IMR-90 (cell line): ENCODE measurements at regions not wholly inside any gene's neighbourhood (a gene's known extent, or its start where the extent isn't known, plus 50 kb on each side); places are given as distances from the start of the nearest gene placed in this dataset.

ENCODE experiments used
- ATAC-seq: fragments of 200-7000 bp; cut with Tn5 transposase; 2 replicates; pipeline ENCODE4 v1.9.1; 2020; ENCODE audit warnings: low read depth, mild to moderate bottlenecking, moderate library complexity
- BruUV-seq: library from RNA; stranded (reverse); fragments of 400-500 nt; replicated peaks from 2 replicates; lab custom pipeline; 2021; lab: Mats Ljungman, UMichigan
- CTCF ChIA-PET: fragments of 300-600 bp; formaldehyde crosslinking; extraction: SDS; loops from one replicate; lab custom pipeline; 2021; ENCODE audit warnings: antibody characterized with exemption; lab: Yijun Ruan, JAX
- POLR2A ChIA-PET: fragments of 300-600 bp; sonication (Branson Sonifier 250); formaldehyde crosslinking; loops from one replicate; lab custom pipeline; 2022; ENCODE audit warnings: antibody characterized with exemption; ENCODE audit not compliant: unreplicated experiment; lab: Charles Lee
- DNase-seq: peaks from one replicate; pipeline ENCODE4 v3.0.0; 2013
- H2AFZ ChIP-seq: replicated peaks from 2 replicates; pipeline ENCODE3; 2013; ENCODE audit warnings: low read length, mild to moderate bottlenecking; ENCODE audit not compliant: poor library complexity
- H2AK5ac ChIP-seq: 2 replicates; pipeline ENCODE4 v1.6.1; 2013; ENCODE audit warnings: low read depth, low read length, inconsistent platforms
- H2AK9ac ChIP-seq: replicated peaks from 2 replicates; pipeline ENCODE3; 2013; ENCODE audit warnings: mild to moderate bottlenecking, low read depth, low read length, moderate library complexity; ENCODE audit not compliant: poor library complexity
- H2BK120ac ChIP-seq: 2 replicates; pipeline ENCODE4 v1.6.1; 2013; ENCODE audit warnings: low read depth, low read length, inconsistent platforms
- H2BK15ac ChIP-seq: 3 replicates; pipeline ENCODE4 v1.6.1; 2013; ENCODE audit warnings: low read depth, low read length, inconsistent platforms
- H2BK20ac ChIP-seq: 2 replicates; pipeline ENCODE4 v1.6.1; 2013; ENCODE audit warnings: low read depth, mild to moderate bottlenecking, inconsistent platforms, low read length, moderate library complexity
- H2BK5ac ChIP-seq: 2 replicates; pipeline ENCODE4 v1.6.1; 2013; ENCODE audit warnings: mild to moderate bottlenecking, low read depth, low read length, inconsistent platforms; ENCODE audit not compliant: poor library complexity, severe bottlenecking
- H3K14ac ChIP-seq: replicated peaks from 2 replicates; pipeline ENCODE4 v1.6.1; 2013; ENCODE audit warnings: low read depth, low read length, inconsistent platforms
- H3K18ac ChIP-seq: 2 replicates; pipeline ENCODE4 v1.6.1; 2013; ENCODE audit warnings: low read depth, low read length, control low read depth
- H3K23ac ChIP-seq: 2 replicates; pipeline ENCODE4 v1.6.1; 2013; ENCODE audit warnings: low read depth, low read length, inconsistent platforms
- H3K27ac ChIP-seq: 2 replicates; pipeline ENCODE4 v1.5.1; 2013; ENCODE audit warnings: mild to moderate bottlenecking, control low read depth, low read length; ENCODE audit not compliant: insufficient read depth
- H3K27me3 ChIP-seq: 2 replicates; pipeline ENCODE4 v1.6.1; 2013; ENCODE audit warnings: low read length; ENCODE audit not compliant: control insufficient read depth, insufficient read depth
- H3K36me3 ChIP-seq: 2 replicates; pipeline ENCODE4 v1.6.1; 2013; ENCODE audit warnings: low read length, mixed read lengths; ENCODE audit not compliant: control insufficient read depth, insufficient read depth
- H3K4ac ChIP-seq: 2 replicates; pipeline ENCODE4 v1.6.1; 2013; ENCODE audit warnings: low read depth, low read length, inconsistent platforms
- H3K4me1 ChIP-seq: 2 replicates; pipeline ENCODE4 v1.6.1; 2013; ENCODE audit warnings: low read length, mixed read lengths; ENCODE audit not compliant: control insufficient read depth, insufficient read depth
- H3K4me2 ChIP-seq: 2 replicates; pipeline ENCODE4 v1.6.1; 2013; ENCODE audit warnings: low read depth, mild to moderate bottlenecking, control low read depth, low read length, moderate library complexity
- H3K4me3 ChIP-seq: 2 replicates; pipeline ENCODE4 v1.5.1; 2013; ENCODE audit warnings: low read depth, mild to moderate bottlenecking, control low read depth, low read length, moderate library complexity; ENCODE audit not compliant: insufficient read depth
- H3K56ac ChIP-seq: 2 replicates; pipeline ENCODE4 v1.6.1; 2013; ENCODE audit warnings: low read length, inconsistent platforms; ENCODE audit not compliant: insufficient read depth; ENCODE audit errors: extremely low read depth
- H3K79me1 ChIP-seq, 2 experiments: 2 replicates each; pipeline ENCODE4 v1.6.1; 2013; ENCODE audit warnings: low read length in 2 of 2, inconsistent platforms in 1 of 2, low read depth in 1 of 2
- H3K9ac ChIP-seq: 2 replicates; pipeline ENCODE4 v1.6.1; 2013; ENCODE audit warnings: low read depth, low read length, control low read depth
- H3K9me1 ChIP-seq: 2 replicates; pipeline ENCODE4 v1.6.1; 2013; ENCODE audit warnings: low read length, inconsistent platforms; ENCODE audit not compliant: insufficient read depth
- H3K9me3 ChIP-seq: 2 replicates; pipeline ENCODE4 v1.6.1; 2013; ENCODE audit warnings: low read length; ENCODE audit not compliant: control insufficient read depth, insufficient read depth
- H4K20me1 ChIP-seq: 2 replicates; pipeline ENCODE4 v1.6.1; 2013; ENCODE audit warnings: low read length, inconsistent platforms; ENCODE audit not compliant: insufficient read depth
- H4K5ac ChIP-seq: 2 replicates; pipeline ENCODE4 v1.6.1; 2013; ENCODE audit warnings: mild to moderate bottlenecking, low read depth, low read length, control low read depth
- H4K8ac ChIP-seq, 2 experiments: 2 replicates each; pipeline ENCODE4 v1.6.1; 2013; ENCODE audit warnings: low read depth in 2 of 2, low read length in 2 of 2, control low read depth in 1 of 2, inconsistent platforms in 1 of 2
- H4K91ac ChIP-seq: 2 replicates; pipeline ENCODE4 v1.6.1; 2013; ENCODE audit warnings: low read depth, low read length, inconsistent platforms; ENCODE audit not compliant: insufficient read depth
- BHLHE40 ChIP-seq: fragments of 150-350 bp; IDR thresholded peaks from 2 replicates; pipeline ENCODE4 v1.6.1; 2016; ENCODE audit warnings: mild to moderate bottlenecking, low read depth, low read length
- CEBPB ChIP-seq: IDR thresholded peaks from 2 replicates; pipeline ENCODE4 v1.6.1; 2012; ENCODE audit warnings: low read depth, low read length, improper control_type of control experiment
- CHD1 ChIP-seq: IDR thresholded peaks from 2 replicates; pipeline ENCODE4 v1.6.1; 2012; ENCODE audit warnings: low read depth, low read length, improper control_type of control experiment
- FOS ChIP-seq: fragments of 150-350 bp; IDR thresholded peaks from 2 replicates; pipeline ENCODE4 v1.6.1; 2016; ENCODE audit warnings: low read depth, low read length
- MAFK ChIP-seq: IDR thresholded peaks from 2 replicates; pipeline ENCODE4 v1.6.1; 2012; ENCODE audit warnings: low read depth, low read length, improper control_type of control experiment
- MAZ ChIP-seq: IDR thresholded peaks from 2 replicates; pipeline ENCODE4 v1.6.1; 2012; ENCODE audit warnings: low read depth, mild to moderate bottlenecking, low read length, improper control_type of control experiment, moderate library complexity, borderline replicate concordance
- MXI1 ChIP-seq: IDR thresholded peaks from 2 replicates; pipeline ENCODE4 v1.6.1; 2012; ENCODE audit warnings: low read depth, mild to moderate bottlenecking, low read length, moderate library complexity, borderline replicate concordance
- NFE2L2 ChIP-seq: fragments of 150-350 bp; IDR thresholded peaks from 2 replicates; pipeline ENCODE4 v1.6.1; 2016; ENCODE audit warnings: low read depth, mild to moderate bottlenecking, low read length
- RCOR1 ChIP-seq: IDR thresholded peaks from 2 replicates; pipeline ENCODE4 v1.6.1; 2012; ENCODE audit warnings: mild to moderate bottlenecking, low read length, improper control_type of control experiment; ENCODE audit not compliant: insufficient replicate concordance
- SMC3 ChIP-seq: fragments of 150-350 bp; IDR thresholded peaks from 2 replicates; pipeline ENCODE4 v1.6.1; 2016; ENCODE audit warnings: low read depth, mild to moderate bottlenecking, antibody characterized with exemption, low read length, moderate library complexity
- whole genome bisulfite sequencing, 2 experiments: methylation state at CpG; one replicate each; pipeline versions ENCODE4 v1.1.5 to v1.1.7; 2013; ENCODE audit warnings: missing lambda C conversion rate in 2 of 2; ENCODE audit not compliant: insufficient read length in 1 of 2; ENCODE audit errors: extremely low coverage in 2 of 2; 5-methylcytosine and 5-hydroxymethylcytosine counted together
- dilution Hi-C: fragments of 300-500 bp; cut with HindIII; formaldehyde crosslinking; loops from one replicate; pipeline ENCODE4 v1.14.3; 2018; ENCODE audit warnings: low sequenced_read_pairs; ENCODE audit not compliant: unreplicated experiment
- in situ Hi-C: fragments of 300-500 bp; cut with MboI; formaldehyde crosslinking; loops from 3 replicates; pipeline ENCODE4 v1.14.3; 2019; ENCODE audit warnings: low sequenced_read_pairs, inconsistent platforms, mixed read lengths
- intact Hi-C: fragments of 100-400 bp; cut with micrococcal nuclease; formaldehyde crosslinking; loops from 2 replicates; pipeline ENCODE4 v1.10.0; 2022
- TF ChIP-seq, protein P1 (sequence below): fragments of 150-350 bp; IDR thresholded peaks from 2 replicates; pipeline ENCODE4 v1.6.1; 2017; ENCODE audit warnings: mild to moderate bottlenecking, antibody characterized with exemption, low read length, low read depth
- TF ChIP-seq, protein P2 (sequence below): conservative IDR thresholded peaks from 2 replicates; pipeline ENCODE4 v1.5.1; 2012; ENCODE audit warnings: mild to moderate bottlenecking, low read depth, low read length, improper control_type of control experiment

DNA sequence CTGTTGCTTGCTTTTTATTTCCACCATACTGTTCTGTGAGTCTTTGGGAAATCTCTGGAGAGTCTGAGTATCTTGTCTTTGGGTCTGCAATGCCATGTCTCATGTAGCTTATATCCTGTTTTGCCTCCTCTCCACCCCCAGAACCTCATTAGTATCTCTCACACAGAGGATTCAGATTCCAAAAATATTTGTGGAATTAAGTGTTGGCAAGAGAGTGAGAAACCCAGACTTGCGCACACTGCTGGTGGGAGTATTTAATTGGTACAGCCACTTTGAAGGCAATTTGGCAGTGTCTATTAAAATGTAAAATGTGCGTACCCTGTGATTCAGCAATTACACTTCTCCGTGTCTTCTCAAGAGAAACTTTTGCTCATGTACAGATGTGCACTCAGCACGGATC lies 68.6 kb downstream of the ZNF621 start:
- no peak overlapping the region for H3K56ac ChIP-seq
- no peak overlapping the region for H2BK20ac ChIP-seq
- no peaks in the 10 kb centered on the region for H3K9me1 ChIP-seq
- no peak overlapping the region for H2AK5ac ChIP-seq
- in situ Hi-C loops (loop anchor here (25.0 kb wide), 1 partner anchor 256 kb away; no protein-coding TSS in a partner anchor), intact Hi-C loops (no loop called here), dilution Hi-C loops (no loop called here)
- H3K27me3 ChIP-seq, result no peaks in the 10 kb centered on the region; the same call in 1 of the 2 replicates
- H3K14ac ChIP-seq, result no peak overlapping the region
- H3K9me3 ChIP-seq, result no peaks in the 10 kb centered on the region
- no peak for DNase-seq
- no peak overlapping the region for H3K4me2 ChIP-seq
- no peak overlapping the region for H3K9ac ChIP-seq
- no peak overlapping the region for H2BK120ac ChIP-seq
- TF ChIP-seq, protein P1, sequence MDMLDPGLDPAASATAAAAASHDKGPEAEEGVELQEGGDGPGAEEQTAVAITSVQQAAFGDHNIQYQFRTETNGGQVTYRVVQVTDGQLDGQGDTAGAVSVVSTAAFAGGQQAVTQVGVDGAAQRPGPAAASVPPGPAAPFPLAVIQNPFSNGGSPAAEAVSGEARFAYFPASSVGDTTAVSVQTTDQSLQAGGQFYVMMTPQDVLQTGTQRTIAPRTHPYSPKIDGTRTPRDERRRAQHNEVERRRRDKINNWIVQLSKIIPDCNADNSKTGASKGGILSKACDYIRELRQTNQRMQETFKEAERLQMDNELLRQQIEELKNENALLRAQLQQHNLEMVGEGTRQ, result no peak
- TF ChIP-seq FOS (no peak), BHLHE40 (no peak), MXI1 (no peak), SMC3 (no peak), RCOR1 (no peak), NFE2L2 (no peak), CEBPB (no peak), MAZ (no peak), CHD1 (no peak), MAFK (no peak)
- TF ChIP-seq, protein P2, sequence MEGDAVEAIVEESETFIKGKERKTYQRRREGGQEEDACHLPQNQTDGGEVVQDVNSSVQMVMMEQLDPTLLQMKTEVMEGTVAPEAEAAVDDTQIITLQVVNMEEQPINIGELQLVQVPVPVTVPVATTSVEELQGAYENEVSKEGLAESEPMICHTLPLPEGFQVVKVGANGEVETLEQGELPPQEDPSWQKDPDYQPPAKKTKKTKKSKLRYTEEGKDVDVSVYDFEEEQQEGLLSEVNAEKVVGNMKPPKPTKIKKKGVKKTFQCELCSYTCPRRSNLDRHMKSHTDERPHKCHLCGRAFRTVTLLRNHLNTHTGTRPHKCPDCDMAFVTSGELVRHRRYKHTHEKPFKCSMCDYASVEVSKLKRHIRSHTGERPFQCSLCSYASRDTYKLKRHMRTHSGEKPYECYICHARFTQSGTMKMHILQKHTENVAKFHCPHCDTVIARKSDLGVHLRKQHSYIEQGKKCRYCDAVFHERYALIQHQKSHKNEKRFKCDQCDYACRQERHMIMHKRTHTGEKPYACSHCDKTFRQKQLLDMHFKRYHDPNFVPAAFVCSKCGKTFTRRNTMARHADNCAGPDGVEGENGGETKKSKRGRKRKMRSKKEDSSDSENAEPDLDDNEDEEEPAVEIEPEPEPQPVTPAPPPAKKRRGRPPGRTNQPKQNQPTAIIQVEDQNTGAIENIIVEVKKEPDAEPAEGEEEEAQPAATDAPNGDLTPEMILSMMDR, result no peak
- no peak for ATAC-seq
- H4K8ac ChIP-seq, result no peak overlapping the region
- H3K4ac ChIP-seq, result no peak overlapping the region
- no peak overlapping the region for H2AFZ ChIP-seq
- no peaks in the 10 kb centered on the region for H3K36me3 ChIP-seq
- H3K4me1 ChIP-seq, result no peaks in the 10 kb centered on the region
- H3K18ac ChIP-seq, result no peak overlapping the region
- POLR2A ChIA-PET, result no interaction called here
- no peak overlapping the region for H2BK5ac ChIP-seq
- H2BK15ac ChIP-seq, result no peak overlapping the region
- H3K4me3 ChIP-seq, result no peak overlapping the region
- no peak overlapping the region for H4K5ac ChIP-seq
- WGBS, 2 experiments, result no CpG with 5 or more reads among the region's 4 CpGs
- CTCF ChIA-PET, result interaction anchor here (1.5 kb wide), 1 partner anchor 9 kb away, joined by 6 read pairs; no protein-coding TSS in a partner anchor
- no peak overlapping the region for H2AK9ac ChIP-seq
- no peaks in the 10 kb centered on the region for H4K20me1 ChIP-seq
- H3K79me1 ChIP-seq, result no peaks in the 10 kb centered on the region
- H3K27ac ChIP-seq, result no peak overlapping the region
- no peak overlapping the region for H4K91ac ChIP-seq
- BruUV-seq, result no TSS peak
- H3K23ac ChIP-seq, result no peak overlapping the region
